ENCODE measurements at regions not wholly inside any gene's neighbourhood (a gene's known extent, or its start where the extent isn't known, plus 50 kb on each side); places are given as distances from the start of the nearest gene placed in this dataset.

- DNase-seq, result no peak
Observed at GRCh38 chr12:125276567-125276966, 211.3 kb downstream of the AACS start.

- DNase-seq, result no peak
Observed at GRCh38 chr12:125280482-125281377, 215.5 kb downstream of the AACS start.

GRCh38 chr12:125282921-125283320 lies 217.7 kb downstream of the AACS start:
- DNase-seq, result no peak

- no peak for DNase-seq
Observed at GRCh38 chr12:125283521-125283920, 218.3 kb downstream of the AACS start.

- no peak for DNase-seq
Observed at GRCh38 chr12:125284087-125284486, 218.9 kb downstream of the AACS start.

- no peak for DNase-seq
Observed at GRCh38 chr12:125284945-125285685, 219.9 kb downstream of the AACS start.

GRCh38 chr12:125286005-125286727 lies 220.9 kb downstream of the AACS start:
- no peak for DNase-seq

GRCh38 chr12:125287155-125287847 lies 222.1 kb downstream of the AACS start:
- DNase-seq, result no peak

GRCh38 chr12:125288931-125289928 lies 224.0 kb downstream of the AACS start:
- no peak for DNase-seq

- no peak for DNase-seq
Observed at GRCh38 chr12:125289970-125290369, 224.7 kb downstream of the AACS start.

- DNase-seq, result no peak
Observed at GRCh38 chr12:125292700-125293099, 227.5 kb downstream of the AACS start.

- no peak for DNase-seq
Observed at GRCh38 chr12:125295550-125295949, 230.3 kb downstream of the AACS start.

GRCh38 chr12:125296701-125297100 lies 231.5 kb downstream of the AACS start:
- DNase-seq, result no peak

- no peak for DNase-seq
Observed at GRCh38 chr12:125299840-125300239, 234.6 kb downstream of the AACS start.

GRCh38 chr12:125300249-125300648 lies 235.0 kb downstream of the AACS start:
- DNase-seq, result no peak

GRCh38 chr12:125303337-125303736 lies 238.1 kb downstream of the AACS start:
- DNase-seq, result no peak

- no peak for DNase-seq
Observed at GRCh38 chr12:125304029-125304428, 238.8 kb downstream of the AACS start.

GRCh38 chr12:125305231-125305630 lies 240.0 kb downstream of the AACS start:
- DNase-seq, result no peak

- no peak for DNase-seq
Observed at GRCh38 chr12:125310461-125310860, 245.2 kb downstream of the AACS start.

- DNase-seq, result no peak
Observed at GRCh38 chr12:125311050-125311449, 245.8 kb downstream of the AACS start.

GRCh38 chr12:125312471-125312870 lies 247.2 kb downstream of the AACS start:
- no peak for DNase-seq
